ENCODE measurements at regions not wholly inside any gene's neighbourhood (a gene's known extent, or its start where the extent isn't known, plus 50 kb on each side); places are given as distances from the start of the nearest gene placed in this dataset.

- no peak for TF ChIP-seq EZH2 (IDR thresholded peaks at IDR 0.05; ENCODE audit: insufficient read depth, low read length)
- TF ChIP-seq, protein P1, sequence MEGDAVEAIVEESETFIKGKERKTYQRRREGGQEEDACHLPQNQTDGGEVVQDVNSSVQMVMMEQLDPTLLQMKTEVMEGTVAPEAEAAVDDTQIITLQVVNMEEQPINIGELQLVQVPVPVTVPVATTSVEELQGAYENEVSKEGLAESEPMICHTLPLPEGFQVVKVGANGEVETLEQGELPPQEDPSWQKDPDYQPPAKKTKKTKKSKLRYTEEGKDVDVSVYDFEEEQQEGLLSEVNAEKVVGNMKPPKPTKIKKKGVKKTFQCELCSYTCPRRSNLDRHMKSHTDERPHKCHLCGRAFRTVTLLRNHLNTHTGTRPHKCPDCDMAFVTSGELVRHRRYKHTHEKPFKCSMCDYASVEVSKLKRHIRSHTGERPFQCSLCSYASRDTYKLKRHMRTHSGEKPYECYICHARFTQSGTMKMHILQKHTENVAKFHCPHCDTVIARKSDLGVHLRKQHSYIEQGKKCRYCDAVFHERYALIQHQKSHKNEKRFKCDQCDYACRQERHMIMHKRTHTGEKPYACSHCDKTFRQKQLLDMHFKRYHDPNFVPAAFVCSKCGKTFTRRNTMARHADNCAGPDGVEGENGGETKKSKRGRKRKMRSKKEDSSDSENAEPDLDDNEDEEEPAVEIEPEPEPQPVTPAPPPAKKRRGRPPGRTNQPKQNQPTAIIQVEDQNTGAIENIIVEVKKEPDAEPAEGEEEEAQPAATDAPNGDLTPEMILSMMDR (IDR thresholded peaks at IDR 0.05; ENCODE audit: insufficient read depth, low read depth, low read length) = no peak
Measured at GRCh38 chr7:156532016-156532602, 108.5 kb upstream of the RNF32 start.
